ENCODE measurements at regions not wholly inside any gene's neighbourhood (a gene's known extent, or its start where the extent isn't known, plus 50 kb on each side); places are given as distances from the start of the nearest gene placed in this dataset.

- no peaks in the 10 kb centered on the region for H3K9me3 ChIP-seq
- 73 to 81% methylated on average over 9 of the region's 9 CpGs for whole genome bisulfite sequencing, 2 donors
- TF ChIP-seq POLR2A (IDR thresholded peaks at IDR 0.05), result no peak
- no peak for TF ChIP-seq EP300 (IDR thresholded peaks at IDR 0.05)
- no peak for TF ChIP-seq CTCF (IDR thresholded peaks at IDR 0.05)
- no peak for TF ChIP-seq POLR2AphosphoS5 (IDR thresholded peaks at IDR 0.05)
- no peaks in the 10 kb centered on the region for H3K4me1 ChIP-seq
- DNase-seq, result no peak
- no peaks in the 10 kb centered on the region for H3K36me3 ChIP-seq
- intact Hi-C loops (cut with DNase I), result no loop called here
- H3K27ac ChIP-seq, result no peak overlapping the region
- H3K27me3 ChIP-seq, result no peaks in the 10 kb centered on the region
- H3K4me3 ChIP-seq, result no peak overlapping the region
These were observed 229.6 kb upstream of the IRX2 start for GRCh38 chr5:2981035-2981434.

- H3K27me3 ChIP-seq, result no peaks in the 10 kb centered on the region
- H3K9me3 ChIP-seq, result peaks cover 0 to 9% (median 1%) of the 10 kb centered on the region in 4 donors
- TF ChIP-seq CTCF (IDR thresholded peaks at IDR 0.05) (no peak), POLR2AphosphoS5 (IDR thresholded peaks at IDR 0.05) (no peak), POLR2A (IDR thresholded peaks at IDR 0.05) (no peak), EP300 (IDR thresholded peaks at IDR 0.05) (no peak)
- H3K4me1 ChIP-seq, result no peaks in the 10 kb centered on the region
- intact Hi-C loops (cut with DNase I), result no loop called here
- no peak overlapping the region for H3K27ac ChIP-seq
- H3K4me3 ChIP-seq, result no peak overlapping the region
- H3K36me3 ChIP-seq, result no peaks in the 10 kb centered on the region
- 38 to 60% methylated on average over 2 of the region's 2 CpGs for WGBS, 2 donors
- no peak for DNase-seq
These were observed 208.8 kb upstream of the IRX2 start for GRCh38 chr5:2960294-2960693.

DNA sequence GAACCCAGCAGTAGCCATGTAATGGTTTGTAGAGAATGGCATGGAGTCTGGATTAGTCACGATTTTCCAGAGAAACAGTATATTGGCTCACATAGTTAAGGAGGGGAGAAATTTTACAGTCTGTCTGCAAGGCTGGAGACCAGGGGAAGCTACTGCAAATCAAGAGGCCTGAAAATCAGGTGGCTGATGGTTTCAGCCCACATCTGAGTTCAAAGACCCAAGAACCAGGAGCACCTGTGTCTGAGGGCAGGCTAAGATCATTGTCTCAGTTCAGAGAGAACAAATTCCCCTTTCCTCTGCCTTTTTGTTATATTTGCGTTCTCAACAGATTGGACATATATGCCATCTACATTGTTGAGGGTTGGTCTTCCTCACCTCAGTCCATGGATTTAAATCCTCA is 207.5 kb upstream of the IRX2 start:
- no peak for DNase-seq
- 82 to 84% methylated on average over 2 of the region's 2 CpGs for WGBS, 2 donors
- Histone ChIP-seq H3K27ac (no peak overlapping the region), H3K27me3 (no peaks in the 10 kb centered on the region), H3K9me3 (peaks cover 0 to 9% (median 1%) of the 10 kb centered on the region in 4 donors), H3K36me3 (no peaks in the 10 kb centered on the region), H3K4me1 (no peaks in the 10 kb centered on the region), H3K4me3 (no peak overlapping the region)
- TF ChIP-seq CTCF (IDR thresholded peaks at IDR 0.05), result no peak
- no peak for TF ChIP-seq POLR2A (IDR thresholded peaks at IDR 0.05)
- no peak for TF ChIP-seq EP300 (IDR thresholded peaks at IDR 0.05)
- no peak for TF ChIP-seq POLR2AphosphoS5 (IDR thresholded peaks at IDR 0.05)
- intact Hi-C loops (cut with DNase I), result no loop called here

DNA sequence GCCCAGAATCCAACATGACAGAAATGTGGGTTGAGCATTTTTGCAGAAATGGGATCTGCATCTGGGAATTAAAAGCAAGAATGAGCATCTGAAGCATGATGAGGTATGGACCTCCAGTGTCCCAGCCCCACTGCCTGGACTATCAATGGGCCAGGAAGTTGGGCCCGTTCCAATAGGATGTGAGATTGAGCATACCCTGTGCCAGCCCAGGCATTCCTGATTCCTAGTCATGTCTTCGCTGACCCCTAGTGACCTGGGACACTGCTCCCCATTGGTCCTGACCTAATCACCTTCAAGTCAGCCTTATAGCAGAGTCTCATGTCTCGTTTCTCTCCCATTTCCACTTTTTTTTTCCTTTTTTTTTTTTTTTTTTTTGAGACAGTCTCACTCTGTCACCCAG is 197.4 kb upstream of the IRX2 start:
- Histone ChIP-seq H3K27me3 (no peaks in the 10 kb centered on the region), H3K4me3 (no peak overlapping the region), H3K27ac (no peak overlapping the region), H3K9me3 (no peaks in the 10 kb centered on the region), H3K36me3 (no peaks in the 10 kb centered on the region), H3K4me1 (no peaks in the 10 kb centered on the region)
- no peak for DNase-seq
- intact Hi-C loops (cut with DNase I), result no loop called here
- TF ChIP-seq CTCF (IDR thresholded peaks at IDR 0.05) (no peak), POLR2AphosphoS5 (IDR thresholded peaks at IDR 0.05) (no peak), EP300 (IDR thresholded peaks at IDR 0.05) (no peak), POLR2A (IDR thresholded peaks at IDR 0.05) (no peak)
- 51 to 60% methylated on average over 3 of the region's 3 CpGs for WGBS, 2 donors

- no peak overlapping the region for H3K4me3 ChIP-seq
- whole genome bisulfite sequencing, 2 donors, result 75 to 77% methylated on average over 6 of the region's 6 CpGs
- intact Hi-C loops (cut with DNase I), result no loop called here
- no peaks in the 10 kb centered on the region for H3K9me3 ChIP-seq
- H3K27ac ChIP-seq, result no peak overlapping the region
- no peak for TF ChIP-seq CTCF (IDR thresholded peaks at IDR 0.05)
- no peak for TF ChIP-seq POLR2AphosphoS5 (IDR thresholded peaks at IDR 0.05)
- DNase-seq, result no peak
- no peaks in the 10 kb centered on the region for H3K4me1 ChIP-seq
- H3K27me3 ChIP-seq, result no peaks in the 10 kb centered on the region
- H3K36me3 ChIP-seq, result no peaks in the 10 kb centered on the region
These were observed 194.8 kb upstream of the IRX2 start for GRCh38 chr5:2946315-2946714.

All from sigmoid colon (tissue), 6 donors.